A673 (cell line): ENCODE measurements at regions not wholly inside any gene's neighbourhood (a gene's known extent, or its start where the extent isn't known, plus 50 kb on each side); places are given as distances from the start of the nearest gene placed in this dataset.

ENCODE experiments used
- BruUV-seq: library from RNA; stranded (reverse); fragments of 400-500 nt; replicated peaks from 2 replicates; lab custom pipeline; 2021; lab: Mats Ljungman, UMichigan
- CTCF ChIA-PET: fragments of 300-600 bp; sonication (Branson Sonifier 250); formaldehyde crosslinking; loops from one replicate; lab custom pipeline; 2022; ENCODE audit warnings: antibody characterized with exemption; lab: Charles Lee
- POLR2A ChIA-PET: fragments of 300-600 bp; sonication (Branson Sonifier 250); formaldehyde crosslinking; loops from one replicate; lab custom pipeline; 2022; ENCODE audit warnings: antibody characterized with exemption; ENCODE audit not compliant: low non-redundant PET; lab: Charles Lee
- DNase-seq: peaks from one replicate; pipeline ENCODE4 v3.0.0-alpha.2; 2015; ENCODE audit warnings: low spot score
- H3K27ac ChIP-seq: fragments of 200-600 bp; sonication (generic); 2 replicates; pipeline ENCODE4 v1.5.1; 2016; ENCODE audit warnings: mixed run types, low read depth, mild to moderate bottlenecking, mixed read lengths, antibody characterized with exemption, low read length; ENCODE audit not compliant: poor library complexity, severe bottlenecking
- H3K27me3 ChIP-seq: fragments of 200-600 bp; sonication (generic); replicated peaks from 2 replicates; pipeline ENCODE4 v1.6.1; 2017; ENCODE audit warnings: mixed run types, low read depth, mild to moderate bottlenecking, mixed read lengths, antibody characterized with exemption, low read length; ENCODE audit not compliant: insufficient read depth, poor library complexity
- H3K36me3 ChIP-seq: fragments of 200-600 bp; sonication (generic); 2 replicates; pipeline ENCODE4 v1.6.1; 2016; ENCODE audit warnings: mixed run types, mild to moderate bottlenecking, mixed read lengths, antibody characterized with exemption, low read length; ENCODE audit not compliant: insufficient read depth, poor library complexity, severe bottlenecking
- H3K4me1 ChIP-seq: fragments of 200-600 bp; sonication (generic); 2 replicates; pipeline ENCODE4 v1.6.1; 2017; ENCODE audit warnings: mixed run types, mild to moderate bottlenecking, mixed read lengths, antibody characterized with exemption, low read length; ENCODE audit not compliant: insufficient read depth, poor library complexity, severe bottlenecking
- H3K4me3 ChIP-seq: fragments of 200-600 bp; sonication (generic); 2 replicates; pipeline ENCODE4 v1.5.1; 2016; ENCODE audit warnings: low read depth, mixed run types, mild to moderate bottlenecking, mixed read lengths, low read length; ENCODE audit not compliant: poor library complexity, severe bottlenecking
- H3K9me3 ChIP-seq: fragments of 200-600 bp; sonication (generic); 2 replicates; pipeline ENCODE4 v1.6.1; 2016; ENCODE audit warnings: mixed run types, low read depth, mild to moderate bottlenecking, mixed read lengths, antibody characterized with exemption, low read length; ENCODE audit not compliant: poor library complexity, severe bottlenecking
- CTCF ChIP-seq: fragments of 300-800, 200-600 bp; sonication (generic); conservative IDR thresholded peaks from 2 replicates; pipeline ENCODE4 v1.5.1; 2017; ENCODE audit warnings: low read depth, mild to moderate bottlenecking, antibody characterized with exemption, low read length, moderate library complexity, mixed read lengths
- EZH2 ChIP-seq: fragments of 200-600 bp; sonication (generic); IDR thresholded peaks from 2 replicates; pipeline ENCODE4 v1.6.1; 2017; ENCODE audit warnings: borderline replicate concordance, low read depth, mild to moderate bottlenecking, mixed read lengths, antibody characterized with exemption, low read length; ENCODE audit not compliant: poor library complexity, severe bottlenecking
- intact Hi-C: fragments of 100-400 bp; cut with micrococcal nuclease; formaldehyde crosslinking; loops from one replicate; pipeline ENCODE4 v1.10.0; 2022; ENCODE audit not compliant: unreplicated experiment

GRCh38 chr11:121769191-121769590 is 316.4 kb upstream of the SORL1-AS1 start:
- ChIA-PET CTCF (no interaction called here), POLR2A (no interaction called here)
- DNase-seq: no peak
- H3K36me3 ChIP-seq: no peaks in the 10 kb centered on the region
- BruUV-seq: no TSS peak
- intact Hi-C loops: no loop called here
- H3K27me3 ChIP-seq: no peaks in the 10 kb centered on the region
- no peak for TF ChIP-seq CTCF
- no peak for TF ChIP-seq EZH2
- no peaks in the 10 kb centered on the region for H3K4me1 ChIP-seq
- H3K27ac ChIP-seq: no peak overlapping the region
- no peaks in the 10 kb centered on the region for H3K9me3 ChIP-seq
- no peak overlapping the region for H3K4me3 ChIP-seq

GRCh38 chr11:121767433-121767832 is 314.7 kb upstream of the SORL1-AS1 start:
- no peak for DNase-seq
- no peaks in the 10 kb centered on the region for H3K27me3 ChIP-seq
- no peaks in the 10 kb centered on the region for H3K9me3 ChIP-seq
- H3K27ac ChIP-seq: no peak overlapping the region
- peaks cover 17% of the 10 kb centered on the region for H3K4me1 ChIP-seq
- CTCF ChIA-PET: no interaction called here
- BruUV-seq: no TSS peak
- no peak overlapping the region for H3K4me3 ChIP-seq
- H3K36me3 ChIP-seq: no peaks in the 10 kb centered on the region
- intact Hi-C loops: no loop called here
- POLR2A ChIA-PET: no interaction called here
- TF ChIP-seq EZH2 (no peak), CTCF (no peak)

GRCh38 chr11:121766991-121767390 is 314.2 kb upstream of the SORL1-AS1 start:
- Histone ChIP-seq H3K27me3 (no peaks in the 10 kb centered on the region), H3K9me3 (no peaks in the 10 kb centered on the region), H3K4me1 (peaks cover 18% of the 10 kb centered on the region), H3K36me3 (no peaks in the 10 kb centered on the region), H3K4me3 (no peak overlapping the region), H3K27ac (no peak overlapping the region)
- intact Hi-C loops: no loop called here
- no TSS peak for BruUV-seq
- TF ChIP-seq EZH2: no peak
- TF ChIP-seq CTCF: no peak
- POLR2A ChIA-PET: no interaction called here
- CTCF ChIA-PET: no interaction called here
- no peak for DNase-seq
